ENCODE measurements at regions not wholly inside any gene's neighbourhood (a gene's known extent, or its start where the extent isn't known, plus 50 kb on each side); places are given as distances from the start of the nearest gene placed in this dataset.
"Not testable (repeated sequence)": the region's sequence is repeated elsewhere in the genome, so short reads cannot be mapped to it uniquely, and the experiment has no call there.

GRCh38 chr2:91571239-91571923 lies 2879.9 kb downstream of the RPIA start:
- not testable (repeated sequence) for TF ChIP-seq CTCF (IDR thresholded peaks at IDR 0.05 in 4 of 5, conservative IDR thresholded peaks at IDR 0.05 in 1 of 5); POLR2A (IDR thresholded peaks at IDR 0.05)

Measured in gastrocnemius medialis (tissue), 4 donors.